Endothelial cell of umbilical vein (primary cell): ENCODE measurements at regions not wholly inside any gene's neighbourhood (a gene's known extent, or its start where the extent isn't known, plus 50 kb on each side); places are given as distances from the start of the nearest gene placed in this dataset.

ENCODE experiments used
- EZH2 ChIP-seq: IDR thresholded peaks from 2 replicates; pipeline ENCODE4 v1.6.1; 2012; ENCODE audit warnings: borderline replicate concordance, low read depth, mild to moderate bottlenecking, moderate library complexity, low read length, inconsistent platforms; ENCODE audit not compliant: severe bottlenecking
- FOS ChIP-seq: IDR thresholded peaks from 2 replicates; pipeline ENCODE4 v1.6.1; 2011; ENCODE audit warnings: mild to moderate bottlenecking, low read length, moderate library complexity, borderline replicate concordance; ENCODE audit not compliant: insufficient read depth
- GATA2 ChIP-seq: IDR thresholded peaks from 2 replicates; pipeline ENCODE4 v1.7.0; 2011; ENCODE audit warnings: low read depth, mild to moderate bottlenecking, moderate library complexity, mixed read lengths, low read length; ENCODE audit not compliant: insufficient read length, insufficient read depth
- JUN ChIP-seq: IDR thresholded peaks from 2 replicates; pipeline ENCODE4 v1.6.1; 2011; ENCODE audit warnings: borderline replicate concordance, low read depth; ENCODE audit not compliant: insufficient read length, insufficient read depth
- MYC ChIP-seq: IDR thresholded peaks from one replicate; pipeline ENCODE4 v1.6.1; 2011; ENCODE audit warnings: mild to moderate bottlenecking, low read depth, low read length
- POLR2A ChIP-seq: IDR thresholded peaks from 2 replicates; pipeline ENCODE4 v1.6.1; 2012; ENCODE audit warnings: low read depth, mild to moderate bottlenecking, control low read depth, low read length
- POLR2AphosphoS5 ChIP-seq: IDR thresholded peaks from 2 replicates; pipeline ENCODE4 v1.6.1; 2012; ENCODE audit warnings: low read depth, mild to moderate bottlenecking, control low read depth, low read length, moderate library complexity; ENCODE audit not compliant: insufficient read depth
- TF ChIP-seq, protein P1 (sequence below), 2 donors: IDR thresholded peaks; 1 replicate in 1 of 2; 2 replicates in 1 of 2; pipeline ENCODE4 v1.5.1; 2011; ENCODE audit warnings: low read length in 2 of 2, mild to moderate bottlenecking in 2 of 2, moderate library complexity in 2 of 2, control low read depth in 1 of 2, inconsistent platforms in 1 of 2, low read depth in 1 of 2; ENCODE audit not compliant: insufficient read depth in 1 of 2; ENCODE audit errors: extremely low read depth in 1 of 2
- TF ChIP-seq, protein P2 (sequence below): IDR thresholded peaks from 2 replicates; pipeline ENCODE4 v1.6.1; 2011; ENCODE audit not compliant: insufficient read depth, insufficient read length

DNA sequence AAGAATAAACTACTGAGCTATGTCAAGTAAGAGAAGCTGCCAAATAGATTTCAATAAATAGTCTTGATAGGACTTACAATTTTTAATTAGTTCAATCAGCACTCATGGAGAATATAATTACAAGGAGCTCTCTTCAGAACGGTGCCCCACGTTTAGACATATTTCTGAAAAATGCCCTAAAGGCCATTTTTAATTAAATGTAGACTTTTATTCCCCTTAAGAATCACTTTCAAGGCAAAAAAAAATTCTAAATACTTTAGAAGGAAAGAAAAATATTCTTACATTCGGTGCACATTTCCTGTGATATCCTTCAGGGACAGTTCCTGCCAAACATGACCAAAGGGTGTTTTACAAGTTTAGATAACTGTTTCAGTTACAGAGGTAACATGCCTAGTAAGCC lies 202.5 kb upstream of the CDH7 start:
- TF ChIP-seq, protein P1, sequence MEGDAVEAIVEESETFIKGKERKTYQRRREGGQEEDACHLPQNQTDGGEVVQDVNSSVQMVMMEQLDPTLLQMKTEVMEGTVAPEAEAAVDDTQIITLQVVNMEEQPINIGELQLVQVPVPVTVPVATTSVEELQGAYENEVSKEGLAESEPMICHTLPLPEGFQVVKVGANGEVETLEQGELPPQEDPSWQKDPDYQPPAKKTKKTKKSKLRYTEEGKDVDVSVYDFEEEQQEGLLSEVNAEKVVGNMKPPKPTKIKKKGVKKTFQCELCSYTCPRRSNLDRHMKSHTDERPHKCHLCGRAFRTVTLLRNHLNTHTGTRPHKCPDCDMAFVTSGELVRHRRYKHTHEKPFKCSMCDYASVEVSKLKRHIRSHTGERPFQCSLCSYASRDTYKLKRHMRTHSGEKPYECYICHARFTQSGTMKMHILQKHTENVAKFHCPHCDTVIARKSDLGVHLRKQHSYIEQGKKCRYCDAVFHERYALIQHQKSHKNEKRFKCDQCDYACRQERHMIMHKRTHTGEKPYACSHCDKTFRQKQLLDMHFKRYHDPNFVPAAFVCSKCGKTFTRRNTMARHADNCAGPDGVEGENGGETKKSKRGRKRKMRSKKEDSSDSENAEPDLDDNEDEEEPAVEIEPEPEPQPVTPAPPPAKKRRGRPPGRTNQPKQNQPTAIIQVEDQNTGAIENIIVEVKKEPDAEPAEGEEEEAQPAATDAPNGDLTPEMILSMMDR (IDR thresholded peaks at IDR 0.05; ENCODE audit: extremely low read depth in 1 of 2, insufficient read depth in 1 of 2, low read depth in 1 of 2, low read length in 2 of 2): no peak
- TF ChIP-seq EZH2 (no peak), JUN (no peak), POLR2A (no peak), FOS (no peak), POLR2AphosphoS5 (no peak), GATA2 (no peak), MYC (no peak)
- TF ChIP-seq, protein P2, sequence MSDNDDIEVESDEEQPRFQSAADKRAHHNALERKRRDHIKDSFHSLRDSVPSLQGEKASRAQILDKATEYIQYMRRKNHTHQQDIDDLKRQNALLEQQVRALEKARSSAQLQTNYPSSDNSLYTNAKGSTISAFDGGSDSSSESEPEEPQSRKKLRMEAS: no peak
